ENCODE measurements at regions not wholly inside any gene's neighbourhood (a gene's known extent, or its start where the extent isn't known, plus 50 kb on each side); places are given as distances from the start of the nearest gene placed in this dataset.

GRCh38 chr5:18563853-18564252, 929.6 kb downstream of the TAF11L14 start:
- no peak for TF ChIP-seq CTCF (conservative IDR thresholded peaks at IDR 0.05 in 1 of 2, IDR thresholded peaks at IDR 0.05 in 1 of 2; ENCODE audit: low read depth in 1 of 2, low read length in 2 of 2)
- TF ChIP-seq EZH2 (IDR thresholded peaks at IDR 0.05; ENCODE audit: low read length, missing control alignments), result no peak
